GM23338 (cell line): ENCODE measurements at regions not wholly inside any gene's neighbourhood (a gene's known extent, or its start where the extent isn't known, plus 50 kb on each side); places are given as distances from the start of the nearest gene placed in this dataset.

Experiments used
- ATAC-seq: fragments of 200-7000 bp; cut with Tn5 transposase; 3 replicates; pipeline ENCODE4 v1.9.1; 2020
- DNase-seq: peaks from one replicate; pipeline ENCODE4 v3.0.0-alpha.2; 2015; ENCODE audit warnings: low spot score
- H2AFZ ChIP-seq: fragments of 200-600 bp; sonication (generic); 2 replicates; pipeline ENCODE4 v1.8.0; 2016; ENCODE audit warnings: antibody characterized with exemption, mild to moderate bottlenecking, moderate library complexity
- H3F3A ChIP-seq: fragments of 200-600 bp; sonication (generic); replicated peaks from 2 replicates; pipeline ENCODE4 v1.8.0; 2017; ENCODE audit warnings: antibody characterized with exemption, mixed run types, low read depth
- H3K27ac ChIP-seq: fragments of 200-600 bp; sonication (generic); 2 replicates; pipeline ENCODE4 v1.6.1; 2016; ENCODE audit warnings: low read depth
- H3K27me3 ChIP-seq: fragments of 200-600 bp; sonication (generic); 2 replicates; pipeline ENCODE4 v1.8.0; 2016; ENCODE audit warnings: mild to moderate bottlenecking, mixed run types, moderate library complexity; ENCODE audit not compliant: insufficient read depth
- H3K36me3 ChIP-seq: fragments of 200-600 bp; sonication (generic); 2 replicates; pipeline ENCODE4 v1.8.0; 2016; ENCODE audit warnings: mild to moderate bottlenecking; ENCODE audit not compliant: insufficient read depth
- H3K4me1 ChIP-seq: fragments of 200-600 bp; sonication (generic); 2 replicates; pipeline ENCODE4 v1.8.0; 2016; ENCODE audit warnings: mild to moderate bottlenecking, moderate library complexity; ENCODE audit not compliant: insufficient read depth
- H3K4me2 ChIP-seq: fragments of 200-600 bp; sonication (generic); 2 replicates; pipeline ENCODE4 v1.7.1; 2017; ENCODE audit warnings: mixed run types
- H3K4me3 ChIP-seq: fragments of 200-600 bp; sonication (generic); 2 replicates; pipeline ENCODE4 v1.6.1; 2016; ENCODE audit warnings: mixed run types
- H3K79me2 ChIP-seq: fragments of 200-600 bp; sonication (generic); replicated peaks from 2 replicates; pipeline ENCODE4 v1.8.0; 2017; ENCODE audit warnings: mild to moderate bottlenecking; ENCODE audit not compliant: insufficient read depth
- H3K9me2 ChIP-seq: fragments of 200-600 bp; sonication (generic); 2 replicates; pipeline ENCODE4 v1.8.0; 2017; ENCODE audit not compliant: insufficient read depth
- H4K20me1 ChIP-seq: fragments of 200-600 bp; sonication (generic); replicated peaks from 2 replicates; pipeline ENCODE4 v1.8.0; 2017; ENCODE audit warnings: mild to moderate bottlenecking; ENCODE audit not compliant: insufficient read depth
- H3K27ac Mint-ChIP-seq: 2 replicates; pipeline ENCODE4 v1.8.0; 2020; ENCODE audit warnings: inconsistent platforms, mild to moderate bottlenecking, moderate library complexity, mixed read lengths
- H3K27me3 Mint-ChIP-seq: 3 replicates; pipeline ENCODE4 v1.8.0; 2022; ENCODE audit warnings: low read depth, mild to moderate bottlenecking, moderate library complexity, mixed read lengths, inconsistent platforms; ENCODE audit not compliant: insufficient read depth, poor library complexity
- H3K36me3 Mint-ChIP-seq: 3 replicates; pipeline ENCODE4 v1.8.0; 2021; ENCODE audit warnings: low read depth, mild to moderate bottlenecking, inconsistent platforms, moderate library complexity, mixed read lengths
- H3K4me1 Mint-ChIP-seq: 3 replicates; pipeline ENCODE4 v1.8.0; 2020; ENCODE audit warnings: mild to moderate bottlenecking, inconsistent platforms, mixed read lengths
- H3K4me3 Mint-ChIP-seq: 3 replicates; pipeline ENCODE4 v1.8.0; 2021; ENCODE audit warnings: moderate library complexity, mild to moderate bottlenecking, inconsistent platforms, mixed read lengths
- H3K9me3 Mint-ChIP-seq: 3 replicates; pipeline ENCODE4 v1.8.0; 2020; ENCODE audit warnings: moderate library complexity, mild to moderate bottlenecking, inconsistent platforms, mixed read lengths
- CREB1 ChIP-seq: fragments of 250-450 bp; sonication (Bioruptor Pico); IDR thresholded peaks from 2 replicates; pipeline ENCODE4 v1.5.0; 2020; ENCODE audit warnings: low read depth, mild to moderate bottlenecking, moderate library complexity
- ETS1 ChIP-seq: IDR thresholded peaks from 2 replicates; pipeline ENCODE4 v1.6.1; 2016; ENCODE audit warnings: antibody characterized with exemption
- EZH2 ChIP-seq: fragments of 200-600 bp; sonication (generic); IDR thresholded peaks from one replicate; pipeline ENCODE4 v1.8.0; 2017; ENCODE audit warnings: antibody characterized with exemption, mild to moderate bottlenecking, low read depth; ENCODE audit not compliant: unreplicated experiment
- EZH2phosphoT487 ChIP-seq: fragments of 200-600 bp; sonication (generic); IDR thresholded peaks from one replicate; pipeline ENCODE4 v1.8.1; 2018; ENCODE audit warnings: antibody characterized with exemption; ENCODE audit not compliant: unreplicated experiment
- JUNB ChIP-seq: IDR thresholded peaks from one replicate; pipeline ENCODE4 v1.6.1; 2016; ENCODE audit warnings: antibody characterized with exemption; ENCODE audit not compliant: unreplicated experiment
- NANOG ChIP-seq: IDR thresholded peaks from 2 replicates; pipeline ENCODE4 v1.6.1; 2016; ENCODE audit warnings: antibody characterized with exemption, borderline replicate concordance
- POLR2AphosphoS5 ChIP-seq: IDR thresholded peaks from 2 replicates; pipeline ENCODE4 v1.6.1; 2016; ENCODE audit warnings: antibody characterized with exemption, low read depth
- REST ChIP-seq: IDR thresholded peaks from one replicate; pipeline ENCODE4 v1.6.1; 2018; ENCODE audit warnings: antibody characterized with exemption; ENCODE audit not compliant: unreplicated experiment
- STAT1 ChIP-seq: IDR thresholded peaks from one replicate; pipeline ENCODE4 v1.6.1; 2016; ENCODE audit warnings: antibody characterized with exemption; ENCODE audit not compliant: unreplicated experiment
- ZNF114 ChIP-seq: fragments of 250-450 bp; sonication (Bioruptor Pico); IDR thresholded peaks from 2 replicates; pipeline ENCODE4 v1.5.0; 2020; ENCODE audit warnings: mild to moderate bottlenecking, moderate library complexity
- ZNF331 ChIP-seq: fragments of 250-450 bp; sonication (Bioruptor Pico); IDR thresholded peaks from 2 replicates; pipeline ENCODE4 v1.5.0; 2020; ENCODE audit warnings: low read depth, mild to moderate bottlenecking, moderate library complexity
- TF ChIP-seq, protein P1 (sequence below): fragments of 250-450 bp; sonication (Bioruptor Pico); IDR thresholded peaks from 2 replicates; pipeline ENCODE4 v1.5.0; 2020; ENCODE audit warnings: mild to moderate bottlenecking, moderate library complexity
- TF ChIP-seq, protein P2 (sequence below), 2 experiments: fragments of 200-600 bp in 1 of 2; sonication (generic) in 1 of 2; conservative IDR thresholded peaks; 2 replicates each; pipeline versions ENCODE4 v1.5.1 to v1.6.1; 2016 to 2017; ENCODE audit warnings: antibody characterized with exemption in 2 of 2, low read depth in 2 of 2, mild to moderate bottlenecking in 2 of 2, moderate library complexity in 1 of 2

- Histone ChIP-seq H3K4me3 (no peak overlapping the region), H3K4me1 (no peaks in the 10 kb centered on the region), H3F3A (no peaks in the 10 kb centered on the region), H3K36me3 (no peaks in the 10 kb centered on the region), H3K27ac (no peak overlapping the region), H3K4me2 (no peak overlapping the region), H3K9me2 (peaks cover 3% of the 10 kb centered on the region; the same call in 1 of the 2 replicates), H2AFZ (no peak overlapping the region), H3K27me3 (no peaks in the 10 kb centered on the region), H4K20me1 (no peaks in the 10 kb centered on the region), H3K79me2 (no peaks in the 10 kb centered on the region)
- Mint-ChIP-seq H3K27me3 (no peaks in the 10 kb centered on the region), H3K4me1 (no peaks in the 10 kb centered on the region; the same call in 2 of the 3 replicates), H3K27ac (no peak overlapping the region), H3K9me3 (no peaks in the 10 kb centered on the region), H3K36me3 (no peaks in the 10 kb centered on the region), H3K4me3 (no peak overlapping the region)
- ATAC-seq (no peak), DNase-seq (no peak)
- TF ChIP-seq, protein P1, sequence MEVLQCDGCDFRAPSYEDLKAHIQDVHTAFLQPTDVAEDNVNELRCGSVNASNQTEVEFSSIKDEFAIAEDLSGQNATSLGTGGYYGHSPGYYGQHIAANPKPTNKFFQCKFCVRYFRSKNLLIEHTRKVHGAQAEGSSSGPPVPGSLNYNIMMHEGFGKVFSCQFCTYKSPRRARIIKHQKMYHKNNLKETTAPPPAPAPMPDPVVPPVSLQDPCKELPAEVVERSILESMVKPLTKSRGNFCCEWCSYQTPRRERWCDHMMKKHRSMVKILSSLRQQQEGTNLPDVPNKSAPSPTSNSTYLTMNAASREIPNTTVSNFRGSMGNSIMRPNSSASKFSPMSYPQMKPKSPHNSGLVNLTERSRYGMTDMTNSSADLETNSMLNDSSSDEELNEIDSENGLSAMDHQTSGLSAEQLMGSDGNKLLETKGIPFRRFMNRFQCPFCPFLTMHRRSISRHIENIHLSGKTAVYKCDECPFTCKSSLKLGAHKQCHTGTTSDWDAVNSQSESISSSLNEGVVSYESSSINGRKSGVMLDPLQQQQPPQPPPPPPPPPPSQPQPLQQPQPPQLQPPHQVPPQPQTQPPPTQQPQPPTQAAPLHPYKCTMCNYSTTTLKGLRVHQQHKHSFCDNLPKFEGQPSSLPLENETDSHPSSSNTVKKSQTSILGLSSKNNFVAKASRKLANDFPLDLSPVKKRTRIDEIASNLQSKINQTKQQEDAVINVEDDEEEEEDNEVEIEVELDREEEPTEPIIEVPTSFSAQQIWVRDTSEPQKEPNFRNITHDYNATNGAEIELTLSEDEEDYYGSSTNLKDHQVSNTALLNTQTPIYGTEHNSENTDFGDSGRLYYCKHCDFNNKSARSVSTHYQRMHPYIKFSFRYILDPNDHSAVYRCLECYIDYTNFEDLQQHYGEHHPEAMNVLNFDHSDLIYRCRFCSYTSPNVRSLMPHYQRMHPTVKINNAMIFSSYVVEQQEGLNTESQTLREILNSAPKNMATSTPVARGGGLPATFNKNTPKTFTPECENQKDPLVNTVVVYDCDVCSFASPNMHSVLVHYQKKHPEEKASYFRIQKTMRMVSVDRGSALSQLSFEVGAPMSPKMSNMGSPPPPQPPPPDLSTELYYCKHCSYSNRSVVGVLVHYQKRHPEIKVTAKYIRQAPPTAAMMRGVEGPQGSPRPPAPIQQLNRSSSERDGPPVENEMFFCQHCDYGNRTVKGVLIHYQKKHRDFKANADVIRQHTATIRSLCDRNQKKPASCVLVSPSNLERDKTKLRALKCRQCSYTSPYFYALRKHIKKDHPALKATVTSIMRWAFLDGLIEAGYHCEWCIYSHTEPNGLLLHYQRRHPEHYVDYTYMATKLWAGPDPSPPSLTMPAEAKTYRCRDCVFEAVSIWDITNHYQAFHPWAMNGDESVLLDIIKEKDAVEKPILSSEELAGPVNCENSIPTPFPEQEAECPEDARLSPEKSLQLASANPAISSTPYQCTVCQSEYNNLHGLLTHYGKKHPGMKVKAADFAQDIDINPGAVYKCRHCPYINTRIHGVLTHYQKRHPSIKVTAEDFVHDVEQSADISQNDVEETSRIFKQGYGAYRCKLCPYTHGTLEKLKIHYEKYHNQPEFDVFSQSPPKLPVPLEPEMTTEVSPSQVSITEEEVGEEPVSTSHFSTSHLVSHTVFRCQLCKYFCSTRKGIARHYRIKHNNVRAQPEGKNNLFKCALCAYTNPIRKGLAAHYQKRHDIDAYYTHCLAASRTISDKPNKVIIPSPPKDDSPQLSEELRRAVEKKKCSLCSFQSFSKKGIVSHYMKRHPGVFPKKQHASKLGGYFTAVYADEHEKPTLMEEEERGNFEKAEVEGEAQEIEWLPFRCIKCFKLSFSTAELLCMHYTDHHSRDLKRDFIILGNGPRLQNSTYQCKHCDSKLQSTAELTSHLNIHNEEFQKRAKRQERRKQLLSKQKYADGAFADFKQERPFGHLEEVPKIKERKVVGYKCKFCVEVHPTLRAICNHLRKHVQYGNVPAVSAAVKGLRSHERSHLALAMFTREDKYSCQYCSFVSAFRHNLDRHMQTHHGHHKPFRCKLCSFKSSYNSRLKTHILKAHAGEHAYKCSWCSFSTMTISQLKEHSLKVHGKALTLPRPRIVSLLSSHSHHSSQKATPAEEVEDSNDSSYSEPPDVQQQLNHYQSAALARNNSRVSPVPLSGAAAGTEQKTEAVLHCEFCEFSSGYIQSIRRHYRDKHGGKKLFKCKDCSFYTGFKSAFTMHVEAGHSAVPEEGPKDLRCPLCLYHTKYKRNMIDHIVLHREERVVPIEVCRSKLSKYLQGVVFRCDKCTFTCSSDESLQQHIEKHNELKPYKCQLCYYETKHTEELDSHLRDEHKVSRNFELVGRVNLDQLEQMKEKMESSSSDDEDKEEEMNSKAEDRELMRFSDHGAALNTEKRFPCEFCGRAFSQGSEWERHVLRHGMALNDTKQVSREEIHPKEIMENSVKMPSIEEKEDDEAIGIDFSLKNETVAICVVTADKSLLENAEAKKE (CRISPR knock-in tag): no peak
- no peak for TF ChIP-seq REST
- no peak for TF ChIP-seq ETS1
- TF ChIP-seq STAT1: no peak
- TF ChIP-seq POLR2AphosphoS5: no peak
- TF ChIP-seq, protein P2, sequence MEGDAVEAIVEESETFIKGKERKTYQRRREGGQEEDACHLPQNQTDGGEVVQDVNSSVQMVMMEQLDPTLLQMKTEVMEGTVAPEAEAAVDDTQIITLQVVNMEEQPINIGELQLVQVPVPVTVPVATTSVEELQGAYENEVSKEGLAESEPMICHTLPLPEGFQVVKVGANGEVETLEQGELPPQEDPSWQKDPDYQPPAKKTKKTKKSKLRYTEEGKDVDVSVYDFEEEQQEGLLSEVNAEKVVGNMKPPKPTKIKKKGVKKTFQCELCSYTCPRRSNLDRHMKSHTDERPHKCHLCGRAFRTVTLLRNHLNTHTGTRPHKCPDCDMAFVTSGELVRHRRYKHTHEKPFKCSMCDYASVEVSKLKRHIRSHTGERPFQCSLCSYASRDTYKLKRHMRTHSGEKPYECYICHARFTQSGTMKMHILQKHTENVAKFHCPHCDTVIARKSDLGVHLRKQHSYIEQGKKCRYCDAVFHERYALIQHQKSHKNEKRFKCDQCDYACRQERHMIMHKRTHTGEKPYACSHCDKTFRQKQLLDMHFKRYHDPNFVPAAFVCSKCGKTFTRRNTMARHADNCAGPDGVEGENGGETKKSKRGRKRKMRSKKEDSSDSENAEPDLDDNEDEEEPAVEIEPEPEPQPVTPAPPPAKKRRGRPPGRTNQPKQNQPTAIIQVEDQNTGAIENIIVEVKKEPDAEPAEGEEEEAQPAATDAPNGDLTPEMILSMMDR (conservative IDR thresholded peaks at IDR 0.05; ENCODE audit: low read depth in 2 of 2): no peak
- no peak for TF ChIP-seq EZH2
- TF ChIP-seq ZNF331 (CRISPR knock-in tag): no peak
- TF ChIP-seq CREB1 (CRISPR knock-in tag): no peak
- no peak for TF ChIP-seq EZH2phosphoT487
- no peak for TF ChIP-seq NANOG
- no peak for TF ChIP-seq ZNF114 (CRISPR knock-in tag)
- TF ChIP-seq JUNB: no peak
Measured at GRCh38 chr21:21915816-21916215, 917.6 kb downstream of the NCAM2 start.
